ENCODE measurements at regions not wholly inside any gene's neighbourhood (a gene's known extent, or its start where the extent isn't known, plus 50 kb on each side); places are given as distances from the start of the nearest gene placed in this dataset.

DNA sequence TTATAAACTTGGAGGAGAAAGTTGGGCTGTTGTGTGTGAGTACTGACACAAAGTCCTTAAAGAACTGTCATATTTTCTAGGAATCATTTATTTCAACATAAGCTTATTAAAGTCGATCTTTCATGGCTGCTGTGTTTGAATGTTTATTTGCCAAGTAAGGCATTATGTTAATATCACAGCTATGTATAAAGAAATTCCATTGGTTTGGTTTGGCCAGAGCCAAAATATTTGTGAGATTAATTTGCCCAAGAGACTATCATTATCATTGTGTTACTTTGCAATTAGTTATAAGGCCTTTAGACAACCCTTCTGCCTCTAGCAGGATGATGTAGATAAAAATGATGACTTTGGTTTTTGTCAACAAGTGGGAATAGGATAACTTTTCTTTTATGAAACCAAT, 240.6 kb upstream of the NT5C1B start:
- no peak for TF ChIP-seq EZH2 (IDR thresholded peaks at IDR 0.05; ENCODE audit: low read length)
- TF ChIP-seq, protein P1, sequence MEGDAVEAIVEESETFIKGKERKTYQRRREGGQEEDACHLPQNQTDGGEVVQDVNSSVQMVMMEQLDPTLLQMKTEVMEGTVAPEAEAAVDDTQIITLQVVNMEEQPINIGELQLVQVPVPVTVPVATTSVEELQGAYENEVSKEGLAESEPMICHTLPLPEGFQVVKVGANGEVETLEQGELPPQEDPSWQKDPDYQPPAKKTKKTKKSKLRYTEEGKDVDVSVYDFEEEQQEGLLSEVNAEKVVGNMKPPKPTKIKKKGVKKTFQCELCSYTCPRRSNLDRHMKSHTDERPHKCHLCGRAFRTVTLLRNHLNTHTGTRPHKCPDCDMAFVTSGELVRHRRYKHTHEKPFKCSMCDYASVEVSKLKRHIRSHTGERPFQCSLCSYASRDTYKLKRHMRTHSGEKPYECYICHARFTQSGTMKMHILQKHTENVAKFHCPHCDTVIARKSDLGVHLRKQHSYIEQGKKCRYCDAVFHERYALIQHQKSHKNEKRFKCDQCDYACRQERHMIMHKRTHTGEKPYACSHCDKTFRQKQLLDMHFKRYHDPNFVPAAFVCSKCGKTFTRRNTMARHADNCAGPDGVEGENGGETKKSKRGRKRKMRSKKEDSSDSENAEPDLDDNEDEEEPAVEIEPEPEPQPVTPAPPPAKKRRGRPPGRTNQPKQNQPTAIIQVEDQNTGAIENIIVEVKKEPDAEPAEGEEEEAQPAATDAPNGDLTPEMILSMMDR (optimal IDR thresholded peaks at IDR 0.05 in 1 of 3, IDR thresholded peaks at IDR 0.05 in 1 of 3, conservative IDR thresholded peaks at IDR 0.05 in 1 of 3; ENCODE audit: extremely low read depth in 1 of 3, insufficient read depth in 2 of 3, low read length in 3 of 3), result no peak
- H3K9me3 ChIP-seq (ENCODE audit: control insufficient read depth, low read depth, low read length), result no peaks in the 10 kb centered on the region
- no peak overlapping the region for H3K27ac ChIP-seq (ENCODE audit: control insufficient read depth, insufficient read depth, low read length)
- no peaks in the 10 kb centered on the region for H3K27me3 ChIP-seq (ENCODE audit: control insufficient read depth, extremely low read depth, insufficient read depth, low read length)
- no peaks in the 10 kb centered on the region for H3K9me1 ChIP-seq (ENCODE audit: control insufficient read depth, extremely low read depth, insufficient read depth, low read length)
- no peaks in the 10 kb centered on the region for H3K79me2 ChIP-seq (ENCODE audit: control insufficient read depth, insufficient read depth, low read length)
- H4K20me1 ChIP-seq (ENCODE audit: control insufficient read depth, extremely low read depth, insufficient read depth, low read length), result no peaks in the 10 kb centered on the region
- peaks cover 19% of the 10 kb centered on the region for H3K4me1 ChIP-seq (ENCODE audit: control insufficient read depth, extremely low read depth, insufficient read depth, low read length)
- DNase-seq (ENCODE audit: low read depth, low spot score) (no peak), FAIRE-seq (no peak)
- H3K4me3 ChIP-seq (ENCODE audit: control insufficient read depth in 2 of 3, extremely low read depth in 1 of 3, insufficient read depth in 2 of 3, low read depth in 1 of 3, low read length in 3 of 3), result no peak overlapping the region
- H2AFZ ChIP-seq (ENCODE audit: control insufficient read depth, low read length), result no peak overlapping the region
- H3K36me3 ChIP-seq (ENCODE audit: control insufficient read depth in 2 of 2, extremely low read depth in 1 of 2, insufficient read depth in 2 of 2, low read length in 2 of 2), result no peaks in the 10 kb centered on the region
- dilution Hi-C loops (cut with MboI; ENCODE audit: extremely low pct_ligation_motif_present, low sequenced_read_pairs), result no loop called here
- no peak overlapping the region for H3K9ac ChIP-seq (ENCODE audit: control insufficient read depth, extremely low read depth, insufficient read depth, low read length)
- H3K4me2 ChIP-seq (ENCODE audit: control insufficient read depth, extremely low read depth, insufficient read depth, low read depth, low read length), result no peak overlapping the region

DNA sequence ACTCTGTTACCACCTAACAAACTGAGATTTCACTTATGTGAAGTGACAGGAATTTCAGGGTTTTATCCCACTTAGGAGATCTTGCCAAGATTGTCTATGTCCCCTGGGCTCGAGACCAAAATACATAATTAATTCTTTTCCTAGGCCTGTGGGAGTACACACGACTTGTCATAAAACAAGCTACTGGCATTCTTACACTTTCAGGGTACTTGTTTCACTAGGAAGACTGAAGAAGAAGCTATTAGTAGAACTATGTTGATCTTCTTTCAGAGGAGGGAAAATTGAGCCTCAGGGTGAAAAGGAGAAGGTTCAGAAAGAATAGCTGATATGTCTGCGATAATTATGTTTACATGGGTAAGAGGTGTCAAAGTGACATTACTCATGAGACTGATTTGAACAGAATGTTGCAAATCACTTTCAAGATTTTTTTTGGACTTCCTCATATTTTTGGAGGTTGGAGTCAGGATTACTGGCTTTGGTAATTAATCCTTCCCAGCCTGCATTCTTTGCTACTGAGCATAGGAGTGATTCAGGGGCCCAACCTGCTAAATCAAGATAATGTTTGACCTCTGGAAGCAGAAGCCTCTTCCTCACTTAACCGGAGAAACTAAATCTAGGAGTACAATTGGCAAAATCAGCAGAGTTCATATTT, 240.0 kb upstream of the NT5C1B start:
- no peak overlapping the region for H3K4me2 ChIP-seq (ENCODE audit: control insufficient read depth, extremely low read depth, insufficient read depth, low read depth, low read length)
- H3K9me3 ChIP-seq (ENCODE audit: control insufficient read depth, low read depth, low read length), result no peaks in the 10 kb centered on the region
- H3K9ac ChIP-seq (ENCODE audit: control insufficient read depth, extremely low read depth, insufficient read depth, low read length), result no peak overlapping the region
- no peak overlapping the region for H2AFZ ChIP-seq (ENCODE audit: control insufficient read depth, low read length)
- H3K4me1 ChIP-seq (ENCODE audit: control insufficient read depth, extremely low read depth, insufficient read depth, low read length), result peaks cover 16% of the 10 kb centered on the region
- H4K20me1 ChIP-seq (ENCODE audit: control insufficient read depth, extremely low read depth, insufficient read depth, low read length), result no peaks in the 10 kb centered on the region
- no peak for TF ChIP-seq EZH2 (IDR thresholded peaks at IDR 0.05; ENCODE audit: low read length)
- TF ChIP-seq, protein P1 (optimal IDR thresholded peaks at IDR 0.05 in 1 of 3, IDR thresholded peaks at IDR 0.05 in 1 of 3, conservative IDR thresholded peaks at IDR 0.05 in 1 of 3; ENCODE audit: extremely low read depth in 1 of 3, insufficient read depth in 2 of 3, low read length in 3 of 3), result no peak
- H3K4me3 ChIP-seq (ENCODE audit: control insufficient read depth in 2 of 3, extremely low read depth in 1 of 3, insufficient read depth in 2 of 3, low read depth in 1 of 3, low read length in 3 of 3), result no peak overlapping the region
- no peak for DNase-seq (ENCODE audit: low read depth, low spot score)
- H3K79me2 ChIP-seq (ENCODE audit: control insufficient read depth, insufficient read depth, low read length), result no peaks in the 10 kb centered on the region
- no peaks in the 10 kb centered on the region for H3K9me1 ChIP-seq (ENCODE audit: control insufficient read depth, extremely low read depth, insufficient read depth, low read length)
- no peaks in the 10 kb centered on the region for H3K36me3 ChIP-seq (ENCODE audit: control insufficient read depth in 2 of 2, extremely low read depth in 1 of 2, insufficient read depth in 2 of 2, low read length in 2 of 2)
- no peaks in the 10 kb centered on the region for H3K27me3 ChIP-seq (ENCODE audit: control insufficient read depth, extremely low read depth, insufficient read depth, low read length)
- H3K27ac ChIP-seq (ENCODE audit: control insufficient read depth, insufficient read depth, low read length), result no peak overlapping the region
- peak; percentile 64 for FAIRE-seq
- dilution Hi-C loops (cut with MboI; ENCODE audit: extremely low pct_ligation_motif_present, low sequenced_read_pairs), result no loop called here

All from keratinocyte (primary cell).